ENCODE measurements at regions not wholly inside any gene's neighbourhood (a gene's known extent, or its start where the extent isn't known, plus 50 kb on each side); places are given as distances from the start of the nearest gene placed in this dataset.

- H4K20me1 ChIP-seq (ENCODE audit: control insufficient read depth, insufficient read depth, insufficient read length): no peaks in the 10 kb centered on the region
- H3K4me1 Mint-ChIP-seq: peaks cover 10 to 13% of the 10 kb centered on the region in 2 experiments
- H3K4ac ChIP-seq (ENCODE audit: low read depth, low read length): no peak overlapping the region
- no peaks in the 10 kb centered on the region; the same call in 1 of the 2 replicates for H3K4me1 ChIP-seq (ENCODE audit: insufficient read depth, low read length)
- no peak overlapping the region for H2BK5ac ChIP-seq (ENCODE audit: insufficient read length, low read length)
- no peak overlapping the region for H4K8ac ChIP-seq (replicated peaks; ENCODE audit: insufficient read length, low read depth, low read length)
- H3K14ac ChIP-seq (ENCODE audit: insufficient read depth, low read length): no peak overlapping the region
- H4K91ac ChIP-seq (ENCODE audit: insufficient read length, low read depth, low read length): no peak overlapping the region
- H2AK5ac ChIP-seq (ENCODE audit: insufficient read length, low read length): no peak overlapping the region
- TF ChIP-seq CTCF (conservative IDR thresholded peaks at IDR 0.05): no peak
- no peak overlapping the region for H3K23ac ChIP-seq (ENCODE audit: insufficient read length, low read depth, low read length)
- no peaks in the 10 kb centered on the region for H3K36me3 Mint-ChIP-seq (ENCODE audit: insufficient read depth in 1 of 3, low read depth in 3 of 3)
- H2BK20ac ChIP-seq (ENCODE audit: low read depth, low read length, poor library complexity, severe bottlenecking): no peak overlapping the region
- H3K27me3 ChIP-seq (ENCODE audit: insufficient read depth, low read length): no peaks in the 10 kb centered on the region
- H3K9me3 Mint-ChIP-seq: no peaks in the 10 kb centered on the region
- no peak overlapping the region for H3K4me2 ChIP-seq (ENCODE audit: insufficient read depth, insufficient read length, low read length)
- no peaks in the 10 kb centered on the region for H3K27me3 Mint-ChIP-seq (ENCODE audit: low read depth)
- H2AFZ ChIP-seq (ENCODE audit: low read length): no peak overlapping the region
- no peak overlapping the region for H2BK120ac ChIP-seq (ENCODE audit: low read depth, low read length, poor library complexity, severe bottlenecking)
- H3K79me2 ChIP-seq (ENCODE audit: insufficient read depth, low read length): no peaks in the 10 kb centered on the region
- H3T11ph ChIP-seq (ENCODE audit: low read length): no peak overlapping the region
- H3K27ac ChIP-seq (ENCODE audit: insufficient read length, low read depth, low read length): no peak overlapping the region
- no peaks in the 10 kb centered on the region for H3K79me1 ChIP-seq (ENCODE audit: insufficient read depth, low read depth, low read length, poor library complexity, severe bottlenecking)
- WGBS (ENCODE audit: extremely low coverage, insufficient read length, low lambda C conversion rate): no CpG with 5 or more reads among the region's 2 CpGs
- H3K27ac Mint-ChIP-seq: no peak overlapping the region; a peak in 1 of 7 replicates
- no peak overlapping the region for H3K9ac ChIP-seq (ENCODE audit: extremely low read depth, insufficient read length, low read length)
- no peak overlapping the region for H2BK12ac ChIP-seq (ENCODE audit: insufficient read length, low read depth, low read length)
- H3K23me2 ChIP-seq (ENCODE audit: insufficient read length, low read depth, low read length, poor library complexity, severe bottlenecking): no peaks in the 10 kb centered on the region
- no peak overlapping the region for H4K5ac ChIP-seq (ENCODE audit: insufficient read length, low read depth, low read length)
- no peak overlapping the region for H3K4me3 Mint-ChIP-seq
- no peak for DNase-seq
- H3K9me3 ChIP-seq (ENCODE audit: control insufficient read depth, low read depth, low read length): no peaks in the 10 kb centered on the region
- no peak overlapping the region for H3K18ac ChIP-seq (ENCODE audit: insufficient read length, low read depth, low read length)
- H2BK15ac ChIP-seq (ENCODE audit: low read depth, low read length): no peak overlapping the region
- H3K56ac ChIP-seq (ENCODE audit: insufficient read length, low read depth, low read length): no peak overlapping the region
These were observed 70.6 kb upstream of the GRIK2 start for GRCh38 chr6:101322921-101323320.

Data from H9 (cell line).